ENCODE measurements at regions not wholly inside any gene's neighbourhood (a gene's known extent, or its start where the extent isn't known, plus 50 kb on each side); places are given as distances from the start of the nearest gene placed in this dataset.

- TF ChIP-seq, protein P1, sequence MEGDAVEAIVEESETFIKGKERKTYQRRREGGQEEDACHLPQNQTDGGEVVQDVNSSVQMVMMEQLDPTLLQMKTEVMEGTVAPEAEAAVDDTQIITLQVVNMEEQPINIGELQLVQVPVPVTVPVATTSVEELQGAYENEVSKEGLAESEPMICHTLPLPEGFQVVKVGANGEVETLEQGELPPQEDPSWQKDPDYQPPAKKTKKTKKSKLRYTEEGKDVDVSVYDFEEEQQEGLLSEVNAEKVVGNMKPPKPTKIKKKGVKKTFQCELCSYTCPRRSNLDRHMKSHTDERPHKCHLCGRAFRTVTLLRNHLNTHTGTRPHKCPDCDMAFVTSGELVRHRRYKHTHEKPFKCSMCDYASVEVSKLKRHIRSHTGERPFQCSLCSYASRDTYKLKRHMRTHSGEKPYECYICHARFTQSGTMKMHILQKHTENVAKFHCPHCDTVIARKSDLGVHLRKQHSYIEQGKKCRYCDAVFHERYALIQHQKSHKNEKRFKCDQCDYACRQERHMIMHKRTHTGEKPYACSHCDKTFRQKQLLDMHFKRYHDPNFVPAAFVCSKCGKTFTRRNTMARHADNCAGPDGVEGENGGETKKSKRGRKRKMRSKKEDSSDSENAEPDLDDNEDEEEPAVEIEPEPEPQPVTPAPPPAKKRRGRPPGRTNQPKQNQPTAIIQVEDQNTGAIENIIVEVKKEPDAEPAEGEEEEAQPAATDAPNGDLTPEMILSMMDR (conservative IDR thresholded peaks at IDR 0.05), result no peak
- no peak for TF ChIP-seq EZH2 (IDR thresholded peaks at IDR 0.05; ENCODE audit: low read depth)
Observed at GRCh38 chr13:87867426-87867825, 196.3 kb downstream of the SLITRK5 start.
